ENCODE measurements at regions not wholly inside any gene's neighbourhood (a gene's known extent, or its start where the extent isn't known, plus 50 kb on each side); places are given as distances from the start of the nearest gene placed in this dataset.
A peak's percentile ranks its signal among the peaks of the same experiment; 100 is the strongest.

DNA sequence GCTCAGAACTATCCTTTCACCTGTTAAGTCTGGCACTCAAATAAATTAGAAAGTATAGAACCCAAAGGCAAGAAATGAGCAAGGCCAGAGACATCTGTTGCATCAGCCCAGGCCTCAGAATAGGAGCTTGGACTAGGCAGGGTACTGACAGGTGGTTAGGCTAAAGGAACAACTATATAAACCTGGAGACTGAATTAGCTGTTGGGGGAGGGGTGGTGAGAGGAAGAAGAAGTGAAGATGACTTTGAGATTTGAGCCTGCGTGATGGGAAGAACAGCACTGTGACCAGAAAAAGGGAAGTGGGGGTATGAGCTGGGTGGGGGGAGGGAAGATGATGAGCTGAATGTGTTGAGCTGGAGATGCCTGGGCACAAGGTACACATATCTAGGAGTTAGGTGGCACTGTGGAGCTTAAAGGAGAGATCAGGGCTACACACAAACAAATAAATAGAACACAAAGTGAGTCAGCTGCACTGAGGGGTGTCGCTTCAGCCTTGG is 244.7 kb downstream of the PTEN start (continued):
- TF ChIP-seq MYB (IDR thresholded peaks at IDR 0.05; ENCODE audit: borderline replicate concordance, low read depth, low read length) (no peak), RUNX3 (IDR thresholded peaks at IDR 0.05; ENCODE audit: low read length) (peak; percentile 85), DPF2 (IDR thresholded peaks at IDR 0.05) (no peak; the same call in 1 of the 2 replicates), JUND (IDR thresholded peaks at IDR 0.05; ENCODE audit: low read depth, low read length) (no peak), ZNF687 (IDR thresholded peaks at IDR 0.05) (no peak), HSF1 (IDR thresholded peaks at IDR 0.05; ENCODE audit: low read depth, low read length) (no peak), POLR2AphosphoS2 (IDR thresholded peaks at IDR 0.05; ENCODE audit: low read depth, low read length) (no peak), NR2F1 (conservative IDR thresholded peaks at IDR 0.05) (no peak), RB1 (IDR thresholded peaks at IDR 0.05; ENCODE audit: borderline replicate concordance) (no peak), BCLAF1 (IDR thresholded peaks at IDR 0.05) (no peak), CHD4 (IDR thresholded peaks at IDR 0.05) (no peak), MAX (IDR thresholded peaks at IDR 0.05; ENCODE audit: low read depth, low read length) (no peak), SRF (IDR thresholded peaks at IDR 0.05; ENCODE audit: low read depth in 2 of 2, low read length in 2 of 2) (0 out of 4 replicates have a peak, but pooled peaks of 1 of the 2 experiments have one; percentile 29), TBL1XR1 (IDR thresholded peaks at IDR 0.05; ENCODE audit: low read depth, low read length) (peak; percentile 40; the same call in 1 of the 2 replicates), BHLHE40 (IDR thresholded peaks at IDR 0.05; ENCODE audit: borderline replicate concordance in 1 of 2, low read depth in 2 of 2, low read length in 1 of 2) (peak in 1 of 2 experiments; percentile 19; a peak in 1 of 4 replicates)
- TF ChIP-seq, protein P1, sequence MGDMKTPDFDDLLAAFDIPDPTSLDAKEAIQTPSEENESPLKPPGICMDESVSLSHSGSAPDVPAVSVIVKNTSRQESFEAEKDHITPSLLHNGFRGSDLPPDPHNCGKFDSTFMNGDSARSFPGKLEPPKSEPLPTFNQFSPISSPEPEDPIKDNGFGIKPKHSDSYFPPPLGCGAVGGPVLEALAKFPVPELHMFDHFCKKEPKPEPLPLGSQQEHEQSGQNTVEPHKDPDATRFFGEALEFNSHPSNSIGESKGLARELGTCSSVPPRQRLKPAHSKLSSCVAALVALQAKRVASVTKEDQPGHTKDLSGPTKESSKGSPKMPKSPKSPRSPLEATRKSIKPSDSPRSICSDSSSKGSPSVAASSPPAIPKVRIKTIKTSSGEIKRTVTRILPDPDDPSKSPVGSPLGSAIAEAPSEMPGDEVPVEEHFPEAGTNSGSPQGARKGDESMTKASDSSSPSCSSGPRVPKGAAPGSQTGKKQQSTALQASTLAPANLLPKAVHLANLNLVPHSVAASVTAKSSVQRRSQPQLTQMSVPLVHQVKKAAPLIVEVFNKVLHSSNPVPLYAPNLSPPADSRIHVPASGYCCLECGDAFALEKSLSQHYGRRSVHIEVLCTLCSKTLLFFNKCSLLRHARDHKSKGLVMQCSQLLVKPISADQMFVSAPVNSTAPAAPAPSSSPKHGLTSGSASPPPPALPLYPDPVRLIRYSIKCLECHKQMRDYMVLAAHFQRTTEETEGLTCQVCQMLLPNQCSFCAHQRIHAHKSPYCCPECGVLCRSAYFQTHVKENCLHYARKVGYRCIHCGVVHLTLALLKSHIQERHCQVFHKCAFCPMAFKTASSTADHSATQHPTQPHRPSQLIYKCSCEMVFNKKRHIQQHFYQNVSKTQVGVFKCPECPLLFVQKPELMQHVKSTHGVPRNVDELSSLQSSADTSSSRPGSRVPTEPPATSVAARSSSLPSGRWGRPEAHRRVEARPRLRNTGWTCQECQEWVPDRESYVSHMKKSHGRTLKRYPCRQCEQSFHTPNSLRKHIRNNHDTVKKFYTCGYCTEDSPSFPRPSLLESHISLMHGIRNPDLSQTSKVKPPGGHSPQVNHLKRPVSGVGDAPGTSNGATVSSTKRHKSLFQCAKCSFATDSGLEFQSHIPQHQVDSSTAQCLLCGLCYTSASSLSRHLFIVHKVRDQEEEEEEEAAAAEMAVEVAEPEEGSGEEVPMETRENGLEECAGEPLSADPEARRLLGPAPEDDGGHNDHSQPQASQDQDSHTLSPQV (IDR thresholded peaks at IDR 0.05) = no peak

All from GM12878 (cell line).